Neural cell (in vitro differentiated cells): ENCODE measurements at regions not wholly inside any gene's neighbourhood (a gene's known extent, or its start where the extent isn't known, plus 50 kb on each side); places are given as distances from the start of the nearest gene placed in this dataset.

Experiments
- H2AFZ ChIP-seq: fragments of 200-600, 300-800 bp; sonication (generic), shearing (Covaris generic); 2 replicates; pipeline ENCODE4 v1.6.0; 2014; ENCODE audit warnings: low read depth, mild to moderate bottlenecking, antibody characterized with exemption, low read length, moderate library complexity
- H3F3A ChIP-seq: fragments of 200-600 bp; shearing (Covaris generic); 2 replicates; pipeline ENCODE4 v1.6.1; 2016; ENCODE audit warnings: mild to moderate bottlenecking, moderate library complexity, mixed read lengths, antibody characterized with exemption, low read length; ENCODE audit not compliant: insufficient read depth, poor library complexity, severe bottlenecking
- H3K27ac ChIP-seq: fragments of 200-600, 300-800 bp; sonication (generic), shearing (Covaris generic); 2 replicates; pipeline ENCODE4 v1.5.1; 2014; ENCODE audit warnings: mild to moderate bottlenecking, low read length, moderate library complexity
- H3K27me3 ChIP-seq: fragments of 300-800, 200-600 bp; sonication (generic), shearing (Covaris generic); 2 replicates; pipeline ENCODE4 v1.6.0; 2014; ENCODE audit warnings: mild to moderate bottlenecking, low read depth, low read length, moderate library complexity; ENCODE audit not compliant: insufficient read depth
- H3K36me3 ChIP-seq: fragments of 300-800, 200-600 bp; sonication (generic), shearing (Covaris generic); 2 replicates; pipeline ENCODE4 v1.5.1; 2014; ENCODE audit warnings: mild to moderate bottlenecking, antibody characterized with exemption, low read length, moderate library complexity; ENCODE audit not compliant: insufficient read depth
- H3K4me2 ChIP-seq: fragments of 300-800, 200-600 bp; sonication (generic), shearing (Covaris generic); 2 replicates; pipeline ENCODE4 v1.6.0; 2014; ENCODE audit warnings: mild to moderate bottlenecking, low read length
- H3K4me3 ChIP-seq: fragments of 300-800, 200-600 bp; sonication (generic), shearing (Covaris generic); 2 replicates; pipeline ENCODE4 v1.5.1; 2014; ENCODE audit warnings: mild to moderate bottlenecking, low read length, moderate library complexity
- H3K79me2 ChIP-seq: fragments of 200-600 bp; shearing (Covaris generic); replicated peaks from 2 replicates; pipeline ENCODE4 v1.6.0; 2014; ENCODE audit warnings: mild to moderate bottlenecking, low read length, moderate library complexity; ENCODE audit not compliant: insufficient read depth
- H3K9ac ChIP-seq: fragments of 300-800, 200-600 bp; sonication (generic), shearing (Covaris generic); 2 replicates; pipeline ENCODE4 v1.6.1; 2016; ENCODE audit warnings: mild to moderate bottlenecking, low read length, mixed read lengths
- H3K9me2 ChIP-seq: fragments of 200-600 bp; shearing (Covaris generic); 2 replicates; pipeline ENCODE4 v1.6.1; 2016; ENCODE audit warnings: mild to moderate bottlenecking, low read length, mixed read lengths; ENCODE audit not compliant: insufficient read depth
- H3K9me3 ChIP-seq: fragments of 200-600, 300-800 bp; sonication (generic), shearing (Covaris generic); 2 replicates; pipeline ENCODE4 v1.6.1; 2016; ENCODE audit warnings: mild to moderate bottlenecking, mixed run types, low read length, moderate library complexity, mixed read lengths
- H4K20me1 ChIP-seq: fragments of 200-600 bp; shearing (Covaris generic); 2 replicates; pipeline ENCODE4 v1.6.1; 2016; ENCODE audit warnings: mild to moderate bottlenecking, mixed run types; ENCODE audit not compliant: insufficient read depth
- CTCF ChIP-seq: fragments of 450-650 bp; IDR thresholded peaks from 2 replicates; pipeline ENCODE4 v1.5.1; 2014; ENCODE audit warnings: antibody characterized with exemption, mild to moderate bottlenecking, moderate library complexity; ENCODE audit not compliant: poor library complexity, severe bottlenecking
- EP300 ChIP-seq: fragments of 450-650 bp; conservative IDR thresholded peaks from 2 replicates; pipeline ENCODE4 v1.6.1; 2014; ENCODE audit warnings: antibody characterized with exemption, mild to moderate bottlenecking, moderate library complexity; ENCODE audit not compliant: poor library complexity, severe bottlenecking
- MXI1 ChIP-seq: fragments of 450-650 bp; conservative IDR thresholded peaks from 2 replicates; pipeline ENCODE4 v1.6.1; 2014; ENCODE audit warnings: antibody characterized with exemption, mild to moderate bottlenecking; ENCODE audit not compliant: poor library complexity, severe bottlenecking
- POLR2AphosphoS5 ChIP-seq: IDR thresholded peaks from 2 replicates; pipeline ENCODE4 v1.6.1; 2012
- RAD21 ChIP-seq: fragments of 450-650 bp; conservative IDR thresholded peaks from 2 replicates; pipeline ENCODE4 v1.6.1; 2014; ENCODE audit warnings: antibody characterized with exemption, mild to moderate bottlenecking, moderate library complexity
- SMC3 ChIP-seq: fragments of 450-650 bp; conservative IDR thresholded peaks from 2 replicates; pipeline ENCODE4 v1.6.1; 2014; ENCODE audit warnings: antibody characterized with exemption, mild to moderate bottlenecking, moderate library complexity; ENCODE audit not compliant: poor library complexity
- TAF1 ChIP-seq: IDR thresholded peaks from 2 replicates; pipeline ENCODE4 v1.6.1; 2012; ENCODE audit warnings: low read depth
- TF ChIP-seq, protein P1 (sequence below): IDR thresholded peaks from 2 replicates; pipeline ENCODE4 v1.6.1; 2012; ENCODE audit warnings: borderline replicate concordance

- no peak overlapping the region for H3K4me2 ChIP-seq
Measured at GRCh38 chr12:19771858-19772257, 332.6 kb downstream of the AEBP2 start.

DNA sequence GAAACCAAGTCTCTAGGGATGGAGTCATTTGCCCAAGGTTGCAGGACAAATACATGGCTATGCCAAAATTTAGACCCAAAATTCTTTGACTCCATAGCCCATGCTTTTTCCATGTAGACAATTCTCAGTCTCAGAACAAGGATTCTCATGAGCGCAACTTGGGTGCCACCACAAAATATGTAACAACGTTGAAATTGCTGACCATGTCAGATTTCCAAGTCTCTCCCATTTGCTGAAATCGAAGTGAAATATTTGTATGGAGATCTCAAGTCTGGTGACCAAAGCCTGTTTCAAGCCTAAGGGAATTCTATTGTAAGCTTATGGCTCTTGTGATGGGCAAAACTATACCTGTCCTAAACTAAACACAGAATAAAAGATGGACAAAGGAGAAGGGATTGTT is 333.5 kb downstream of the AEBP2 start:
- Histone ChIP-seq H2AFZ (no peak overlapping the region), H3K27ac (no peak overlapping the region), H3K9me3 (no peaks in the 10 kb centered on the region), H3F3A (no peaks in the 10 kb centered on the region), H4K20me1 (no peaks in the 10 kb centered on the region), H3K27me3 (no peaks in the 10 kb centered on the region), H3K4me3 (no peak overlapping the region), H3K9me2 (no peaks in the 10 kb centered on the region), H3K36me3 (no peaks in the 10 kb centered on the region), H3K9ac (no peak overlapping the region), H3K4me2 (no peak overlapping the region), H3K79me2 (no peaks in the 10 kb centered on the region)
- no peak for TF ChIP-seq SMC3
- no peak for TF ChIP-seq EP300
- TF ChIP-seq CTCF, result no peak

More at GRCh38 chr12:19771858-19772257, 332.6 kb downstream of the AEBP2 start:
- Histone ChIP-seq H3K9me2 (no peaks in the 10 kb centered on the region), H3K4me3 (no peak overlapping the region), H3K79me2 (no peaks in the 10 kb centered on the region), H3K9me3 (no peaks in the 10 kb centered on the region), H3K27ac (no peak overlapping the region), H3K36me3 (no peaks in the 10 kb centered on the region), H3F3A (no peaks in the 10 kb centered on the region), H3K27me3 (no peaks in the 10 kb centered on the region), H4K20me1 (no peaks in the 10 kb centered on the region), H2AFZ (no peak overlapping the region), H3K9ac (no peak overlapping the region)
- TF ChIP-seq MXI1, result no peak
- no peak for TF ChIP-seq SMC3
- no peak for TF ChIP-seq POLR2AphosphoS5
- TF ChIP-seq, protein P1, sequence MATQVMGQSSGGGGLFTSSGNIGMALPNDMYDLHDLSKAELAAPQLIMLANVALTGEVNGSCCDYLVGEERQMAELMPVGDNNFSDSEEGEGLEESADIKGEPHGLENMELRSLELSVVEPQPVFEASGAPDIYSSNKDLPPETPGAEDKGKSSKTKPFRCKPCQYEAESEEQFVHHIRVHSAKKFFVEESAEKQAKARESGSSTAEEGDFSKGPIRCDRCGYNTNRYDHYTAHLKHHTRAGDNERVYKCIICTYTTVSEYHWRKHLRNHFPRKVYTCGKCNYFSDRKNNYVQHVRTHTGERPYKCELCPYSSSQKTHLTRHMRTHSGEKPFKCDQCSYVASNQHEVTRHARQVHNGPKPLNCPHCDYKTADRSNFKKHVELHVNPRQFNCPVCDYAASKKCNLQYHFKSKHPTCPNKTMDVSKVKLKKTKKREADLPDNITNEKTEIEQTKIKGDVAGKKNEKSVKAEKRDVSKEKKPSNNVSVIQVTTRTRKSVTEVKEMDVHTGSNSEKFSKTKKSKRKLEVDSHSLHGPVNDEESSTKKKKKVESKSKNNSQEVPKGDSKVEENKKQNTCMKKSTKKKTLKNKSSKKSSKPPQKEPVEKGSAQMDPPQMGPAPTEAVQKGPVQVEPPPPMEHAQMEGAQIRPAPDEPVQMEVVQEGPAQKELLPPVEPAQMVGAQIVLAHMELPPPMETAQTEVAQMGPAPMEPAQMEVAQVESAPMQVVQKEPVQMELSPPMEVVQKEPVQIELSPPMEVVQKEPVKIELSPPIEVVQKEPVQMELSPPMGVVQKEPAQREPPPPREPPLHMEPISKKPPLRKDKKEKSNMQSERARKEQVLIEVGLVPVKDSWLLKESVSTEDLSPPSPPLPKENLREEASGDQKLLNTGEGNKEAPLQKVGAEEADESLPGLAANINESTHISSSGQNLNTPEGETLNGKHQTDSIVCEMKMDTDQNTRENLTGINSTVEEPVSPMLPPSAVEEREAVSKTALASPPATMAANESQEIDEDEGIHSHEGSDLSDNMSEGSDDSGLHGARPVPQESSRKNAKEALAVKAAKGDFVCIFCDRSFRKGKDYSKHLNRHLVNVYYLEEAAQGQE, result no peak
- TF ChIP-seq TAF1, result no peak
- TF ChIP-seq CTCF, result no peak
- no peak for TF ChIP-seq RAD21
